Transverse colon (tissue), 4 donors: ENCODE measurements at regions not wholly inside any gene's neighbourhood (a gene's known extent, or its start where the extent isn't known, plus 50 kb on each side); places are given as distances from the start of the nearest gene placed in this dataset.

Experiments
- DNase-seq: peaks from one replicate; pipeline ENCODE4 v3.0.0-alpha.2; 2019
- H3K27ac ChIP-seq, 4 donors: fragments of 200-600 bp; sonication (generic); 2 replicates each; pipeline ENCODE4 v1.5.1; 2016 to 2018; ENCODE audit warnings: inconsistent platforms in 4 of 4
- H3K27me3 ChIP-seq: fragments of 200-600 bp; sonication (generic); 2 replicates; pipeline ENCODE4 v1.5.1; 2017; ENCODE audit warnings: inconsistent platforms
- H3K36me3 ChIP-seq, 4 donors: fragments of 200-600 bp; sonication (generic); 2 replicates each; pipeline ENCODE4 v1.5.1; 2017 to 2019; ENCODE audit warnings: inconsistent platforms in 4 of 4
- H3K4me1 ChIP-seq, 4 donors: fragments of 200-600 bp; sonication (generic); 2 replicates each; pipeline ENCODE4 v1.5.1; 2017 to 2020; ENCODE audit warnings: inconsistent platforms in 4 of 4
- H3K4me3 ChIP-seq, 4 donors: fragments of 200-600 bp; sonication (generic); 1 replicate in 1 of 4; 2 replicates in 3 of 4; pipeline versions ENCODE4 v1.5.1 to v1.6.1; 2017 to 2019; ENCODE audit warnings: inconsistent platforms in 4 of 4
- H3K9me3 ChIP-seq, 2 donors: fragments of 200-600 bp; sonication (generic); 2 replicates each; pipeline ENCODE4 v1.5.1; 2017 to 2019; ENCODE audit warnings: inconsistent platforms in 2 of 2
- CTCF ChIP-seq, 5 experiments: fragments of 200-600 bp in 3 of 5; fragments of 450-650 bp in 2 of 5; sonication (generic) in 3 of 5; IDR thresholded peaks; 1 replicate in 2 of 5; 2 replicates in 3 of 5; pipeline ENCODE4 v1.5.1; 2016 to 2017; ENCODE audit warnings: antibody characterized with exemption in 5 of 5, inconsistent platforms in 3 of 5, mild to moderate bottlenecking in 2 of 5, moderate library complexity in 1 of 5
- EP300 ChIP-seq: sonication (generic); formaldehyde crosslinking; IDR thresholded peaks from one replicate; pipeline ENCODE4 v1.6.1; 2017; ENCODE audit warnings: antibody characterized with exemption, low read depth
- POLR2A ChIP-seq: fragments of 450-650 bp; IDR thresholded peaks from one replicate; pipeline ENCODE4 v1.6.1; 2016; ENCODE audit warnings: antibody characterized with exemption, mild to moderate bottlenecking, moderate library complexity
- POLR2AphosphoS5 ChIP-seq, 3 donors: sonication (generic); formaldehyde crosslinking; IDR thresholded peaks; one replicate each; pipeline ENCODE4 v1.6.1; 2016; ENCODE audit warnings: antibody characterized with exemption in 3 of 3
- WGBS, 2 donors: methylation state at CpG; one replicate each; pipeline ENCODE4 v1.1.5; 2018; ENCODE audit warnings: low coverage in 1 of 2; 5-methylcytosine and 5-hydroxymethylcytosine counted together
- in situ Hi-C, 4 donors: fragments of 200-750 bp; cut with MboI; loops; one replicate each; pipeline versions ENCODE4 v1.15.0 to v1.15.1; 2017; ENCODE audit warnings: low sequenced_read_pairs in 3 of 4, low pct_ligation_motif_present in 1 of 4, low pct_unique_long_range_greater_than_20kb in 1 of 4
- intact Hi-C: fragments of 100-400 bp; cut with DNase I; formaldehyde crosslinking; loops from one replicate; pipeline ENCODE4 v1.15.1; 2023; ENCODE audit warnings: low total_unique reads

GRCh38 chr7:84582747-84583146 is 388.2 kb upstream of the SEMA3A start:
- Histone ChIP-seq H3K27me3 (no peaks in the 10 kb centered on the region), H3K36me3 (no peaks in the 10 kb centered on the region), H3K9me3 (no peaks in the 10 kb centered on the region), H3K4me3 (no peak overlapping the region), H3K4me1 (no peaks in the 10 kb centered on the region), H3K27ac (no peak overlapping the region)
- 58 to 68% methylated on average over 3 of the region's 3 CpGs for WGBS, 2 donors
- no peak for DNase-seq
- TF ChIP-seq POLR2A (no peak), EP300 (no peak), CTCF (IDR thresholded peaks at IDR 0.05) (no peak), POLR2AphosphoS5 (IDR thresholded peaks at IDR 0.05) (no peak)
- intact Hi-C loops = no loop called here
- in situ Hi-C loops = no loop called here

- no peak for DNase-seq
- Histone ChIP-seq H3K36me3 (no peaks in the 10 kb centered on the region), H3K4me3 (no peak overlapping the region), H3K4me1 (no peaks in the 10 kb centered on the region), H3K9me3 (no peaks in the 10 kb centered on the region), H3K27me3 (no peaks in the 10 kb centered on the region), H3K27ac (no peak overlapping the region)
- intact Hi-C loops (no loop called here), in situ Hi-C loops (no loop called here)
- no peak for TF ChIP-seq POLR2A
- no peak for TF ChIP-seq EP300
- TF ChIP-seq POLR2AphosphoS5 (IDR thresholded peaks at IDR 0.05) = no peak
- no peak for TF ChIP-seq CTCF (IDR thresholded peaks at IDR 0.05)
- 93 to 95% methylated on average over 3 of the region's 3 CpGs for WGBS, 2 donors
Observed at GRCh38 chr7:84578825-84579224, 384.2 kb upstream of the SEMA3A start.

GRCh38 chr7:84568781-84569180 is 374.2 kb upstream of the SEMA3A start:
- intact Hi-C loops = no loop called here
- in situ Hi-C loops = loop anchor here in 1 of 4 donors (25.0 kb wide), 1 partner anchor 94 kb away; no protein-coding TSS in a partner anchor
- 72 to 75% methylated on average over 2 to 3 of the region's 3 CpGs for WGBS, 2 donors
- Histone ChIP-seq H3K4me1 (no peaks in the 10 kb centered on the region), H3K27ac (no peak overlapping the region), H3K27me3 (no peaks in the 10 kb centered on the region), H3K9me3 (no peaks in the 10 kb centered on the region), H3K36me3 (no peaks in the 10 kb centered on the region), H3K4me3 (no peak overlapping the region)
- DNase-seq = no peak
- TF ChIP-seq POLR2A (no peak), POLR2AphosphoS5 (IDR thresholded peaks at IDR 0.05) (no peak), EP300 (no peak), CTCF (IDR thresholded peaks at IDR 0.05) (no peak)

GRCh38 chr7:84565345-84566074 is 370.9 kb upstream of the SEMA3A start:
- no peaks in the 10 kb centered on the region for H3K9me3 ChIP-seq
- in situ Hi-C loops = loop anchor here in 1 of 4 donors (25.0 kb wide), 1 partner anchor 97 kb away; no protein-coding TSS in a partner anchor
- intact Hi-C loops = no loop called here
- no peaks in the 10 kb centered on the region for H3K27me3 ChIP-seq
- 82% methylated on average over 2 of the region's 2 CpGs; no CpG with 5 or more reads in 1 of the 2 donors for WGBS, 2 donors
- DNase-seq = no peak
- H3K27ac ChIP-seq = no peak overlapping the region
- no peaks in the 10 kb centered on the region for H3K4me1 ChIP-seq
- no peak for TF ChIP-seq EP300
- no peak for TF ChIP-seq POLR2AphosphoS5 (IDR thresholded peaks at IDR 0.05)
- TF ChIP-seq CTCF (IDR thresholded peaks at IDR 0.05) = no peak
- no peak for TF ChIP-seq POLR2A
- H3K36me3 ChIP-seq = no peaks in the 10 kb centered on the region
- H3K4me3 ChIP-seq = no peak overlapping the region
